Activated CD4-positive, alpha-beta memory T cell treated with anti-CD3 and anti-CD28 coated beads, Interleukin-2, amount 10 ng/mL, durations not matched to agents 7 days and 5 days (primary cell): ENCODE measurements at regions not wholly inside any gene's neighbourhood (a gene's known extent, or its start where the extent isn't known, plus 50 kb on each side); places are given as distances from the start of the nearest gene placed in this dataset.

Experiments used
- CTCF ChIA-PET: fragments of 350-600 bp; sonication (Branson Sonifier 250); formaldehyde crosslinking; loops from one replicate; lab custom pipeline; 2021; ENCODE audit warnings: antibody characterized with exemption, inconsistent platforms; lab: Charles Lee
- POLR2A ChIA-PET: fragments of 350-600 bp; sonication (Branson Sonifier 250); formaldehyde crosslinking; loops from one replicate; lab custom pipeline; 2021; ENCODE audit warnings: antibody characterized with exemption; lab: Charles Lee
- DNase-seq: peaks from one replicate; pipeline ENCODE4 v3.0.0-alpha.2; 2020
- H3K27ac Mint-ChIP-seq: one replicate; pipeline ENCODE4 v1.8.0; 2021; ENCODE audit warnings: mild to moderate bottlenecking, mixed read lengths
- H3K27me3 Mint-ChIP-seq: one replicate; pipeline ENCODE4 v1.8.0; 2021; ENCODE audit warnings: mixed read lengths
- H3K36me3 Mint-ChIP-seq: one replicate; pipeline ENCODE4 v1.8.0; 2021; ENCODE audit warnings: low read depth, mixed read lengths
- H3K4me1 Mint-ChIP-seq: one replicate; pipeline ENCODE4 v1.8.0; 2021; ENCODE audit warnings: mixed read lengths
- H3K4me3 Mint-ChIP-seq: one replicate; pipeline ENCODE4 v1.8.0; 2021; ENCODE audit warnings: mild to moderate bottlenecking, mixed read lengths
- H3K9me3 Mint-ChIP-seq: one replicate; pipeline ENCODE4 v1.8.0; 2021; ENCODE audit warnings: mixed read lengths

- DNase-seq = no peak
- no peaks in the 10 kb centered on the region for H3K4me1 Mint-ChIP-seq
- H3K36me3 Mint-ChIP-seq = no peaks in the 10 kb centered on the region
- no peaks in the 10 kb centered on the region for H3K27me3 Mint-ChIP-seq
- H3K27ac Mint-ChIP-seq = no peak overlapping the region
- no peak overlapping the region for H3K4me3 Mint-ChIP-seq
- H3K9me3 Mint-ChIP-seq = no peaks in the 10 kb centered on the region
- ChIA-PET CTCF (no interaction called here), POLR2A (no interaction called here)
Measured at GRCh38 chr5:107304684-107305083, 366.1 kb downstream of the EFNA5 start.

- ChIA-PET POLR2A (no interaction called here), CTCF (no interaction called here)
- H3K36me3 Mint-ChIP-seq = no peaks in the 10 kb centered on the region
- no peaks in the 10 kb centered on the region for H3K4me1 Mint-ChIP-seq
- H3K27me3 Mint-ChIP-seq = no peaks in the 10 kb centered on the region
- no peak overlapping the region for H3K27ac Mint-ChIP-seq
- H3K9me3 Mint-ChIP-seq = no peaks in the 10 kb centered on the region
- H3K4me3 Mint-ChIP-seq = no peak overlapping the region
- no peak for DNase-seq
Measured at GRCh38 chr5:107303171-107303968, 367.4 kb downstream of the EFNA5 start.

GRCh38 chr5:107302441-107302840 lies 368.3 kb downstream of the EFNA5 start:
- Mint-ChIP-seq H3K27me3 (no peaks in the 10 kb centered on the region), H3K27ac (no peak overlapping the region), H3K4me1 (peaks cover under 1% of the 10 kb centered on the region), H3K4me3 (no peak overlapping the region), H3K9me3 (no peaks in the 10 kb centered on the region), H3K36me3 (no peaks in the 10 kb centered on the region)
- no peak for DNase-seq
- POLR2A ChIA-PET = no interaction called here
- CTCF ChIA-PET = interaction anchor here (0.6 kb wide), 1 partner anchor 75 kb away, joined by 3 read pairs; no protein-coding TSS in a partner anchor

- H3K4me1 Mint-ChIP-seq = peaks cover 3% of the 10 kb centered on the region
- no peak for DNase-seq
- H3K4me3 Mint-ChIP-seq = no peak overlapping the region
- no peaks in the 10 kb centered on the region for H3K27me3 Mint-ChIP-seq
- no peaks in the 10 kb centered on the region for H3K9me3 Mint-ChIP-seq
- H3K36me3 Mint-ChIP-seq = no peaks in the 10 kb centered on the region
- ChIA-PET CTCF (interaction anchor here (0.6 kb wide), 1 partner anchor 75 kb away, joined by 3 read pairs; no protein-coding TSS in a partner anchor), POLR2A (no interaction called here)
- no peak overlapping the region for H3K27ac Mint-ChIP-seq
Measured at GRCh38 chr5:107301999-107302398, 368.7 kb downstream of the EFNA5 start.

- ChIA-PET POLR2A (no interaction called here), CTCF (interaction anchor here (1.2 kb wide), 1 partner anchor 53 kb away, joined by 3 read pairs; no protein-coding TSS in a partner anchor)
- Mint-ChIP-seq H3K27me3 (no peaks in the 10 kb centered on the region), H3K27ac (no peak overlapping the region), H3K4me3 (no peak overlapping the region), H3K36me3 (no peaks in the 10 kb centered on the region), H3K9me3 (no peaks in the 10 kb centered on the region), H3K4me1 (peaks cover 11% of the 10 kb centered on the region)
- DNase-seq = no peak
Measured at GRCh38 chr5:107300721-107301327, 369.9 kb downstream of the EFNA5 start.

GRCh38 chr5:107296572-107296971 lies 374.2 kb downstream of the EFNA5 start:
- Mint-ChIP-seq H3K27ac (no peak overlapping the region), H3K9me3 (no peaks in the 10 kb centered on the region), H3K27me3 (peaks cover 1% of the 10 kb centered on the region), H3K4me1 (peaks cover 15% of the 10 kb centered on the region), H3K4me3 (no peak overlapping the region), H3K36me3 (no peaks in the 10 kb centered on the region)
- no peak for DNase-seq
- ChIA-PET POLR2A (no interaction called here), CTCF (no interaction called here)

GRCh38 chr5:107295914-107296313 lies 374.8 kb downstream of the EFNA5 start:
- Mint-ChIP-seq H3K4me1 (peaks cover 15% of the 10 kb centered on the region), H3K4me3 (no peak overlapping the region), H3K9me3 (no peaks in the 10 kb centered on the region), H3K27me3 (peaks cover 1% of the 10 kb centered on the region), H3K27ac (no peak overlapping the region), H3K36me3 (no peaks in the 10 kb centered on the region)
- DNase-seq = no peak
- CTCF ChIA-PET = no interaction called here
- POLR2A ChIA-PET = no interaction called here

- CTCF ChIA-PET = no interaction called here
- H3K4me1 Mint-ChIP-seq = peaks cover 15% of the 10 kb centered on the region
- peaks cover 1% of the 10 kb centered on the region for H3K27me3 Mint-ChIP-seq
- no peak overlapping the region for H3K27ac Mint-ChIP-seq
- POLR2A ChIA-PET = no interaction called here
- H3K36me3 Mint-ChIP-seq = no peaks in the 10 kb centered on the region
- no peak overlapping the region for H3K4me3 Mint-ChIP-seq
- no peaks in the 10 kb centered on the region for H3K9me3 Mint-ChIP-seq
- DNase-seq = no peak
Measured at GRCh38 chr5:107294669-107295068, 376.1 kb downstream of the EFNA5 start.

GRCh38 chr5:107294211-107294550 lies 376.6 kb downstream of the EFNA5 start:
- ChIA-PET CTCF (no interaction called here), POLR2A (no interaction called here)
- H3K4me1 Mint-ChIP-seq = peaks cover 20% of the 10 kb centered on the region
- H3K9me3 Mint-ChIP-seq = no peaks in the 10 kb centered on the region
- H3K4me3 Mint-ChIP-seq = no peak overlapping the region
- no peak for DNase-seq
- no peaks in the 10 kb centered on the region for H3K36me3 Mint-ChIP-seq
- no peak overlapping the region for H3K27ac Mint-ChIP-seq
- H3K27me3 Mint-ChIP-seq = peaks cover 1% of the 10 kb centered on the region

- no peak for DNase-seq
- H3K27me3 Mint-ChIP-seq = peaks cover 1% of the 10 kb centered on the region
- no peak overlapping the region for H3K27ac Mint-ChIP-seq
- no peak overlapping the region for H3K4me3 Mint-ChIP-seq
- no peaks in the 10 kb centered on the region for H3K36me3 Mint-ChIP-seq
- POLR2A ChIA-PET = no interaction called here
- peaks cover 25% of the 10 kb centered on the region for H3K4me1 Mint-ChIP-seq
- H3K9me3 Mint-ChIP-seq = no peaks in the 10 kb centered on the region
- CTCF ChIA-PET = no interaction called here
Measured at GRCh38 chr5:107293541-107294210, 377.1 kb downstream of the EFNA5 start.

- no peak for DNase-seq
- Mint-ChIP-seq H3K4me1 (peaks cover 21% of the 10 kb centered on the region), H3K4me3 (no peak overlapping the region), H3K27me3 (peaks cover 1% of the 10 kb centered on the region), H3K36me3 (no peaks in the 10 kb centered on the region), H3K27ac (no peak overlapping the region), H3K9me3 (no peaks in the 10 kb centered on the region)
- POLR2A ChIA-PET = no interaction called here
- CTCF ChIA-PET = no interaction called here
Measured at GRCh38 chr5:107291866-107292265, 378.9 kb downstream of the EFNA5 start.

GRCh38 chr5:107290780-107291398 lies 379.8 kb downstream of the EFNA5 start:
- Mint-ChIP-seq H3K9me3 (no peaks in the 10 kb centered on the region), H3K27me3 (peaks cover 1% of the 10 kb centered on the region), H3K27ac (no peak overlapping the region), H3K4me3 (no peak overlapping the region), H3K4me1 (peaks cover 15% of the 10 kb centered on the region), H3K36me3 (no peaks in the 10 kb centered on the region)
- no peak for DNase-seq
- ChIA-PET CTCF (interaction anchor here (0.6 kb wide), 1 partner anchor 46 kb away, joined by 5 read pairs; no protein-coding TSS in a partner anchor), POLR2A (no interaction called here)
